WI38 (cell line): ENCODE measurements at regions not wholly inside any gene's neighbourhood (a gene's known extent, or its start where the extent isn't known, plus 50 kb on each side); places are given as distances from the start of the nearest gene placed in this dataset.

Experiments
- H3K4me3 ChIP-seq: 2 replicates; pipeline ENCODE4 v1.5.1; 2011; ENCODE audit warnings: low read depth, mild to moderate bottlenecking, control low read depth, low read length
- CTCF ChIP-seq: IDR thresholded peaks from 2 replicates; pipeline ENCODE4 v1.5.1; 2012; ENCODE audit warnings: low read depth, mild to moderate bottlenecking, control low read depth, low read length

GRCh38 chrX:45727761-45728160, 527.1 kb upstream of the DIPK2B start:
- no peak for TF ChIP-seq CTCF
- H3K4me3 ChIP-seq: no peak overlapping the region

GRCh38 chrX:45722471-45722870, 521.8 kb upstream of the DIPK2B start:
- no peak for TF ChIP-seq CTCF
- H3K4me3 ChIP-seq: no peak overlapping the region

- no peak for TF ChIP-seq CTCF
- H3K4me3 ChIP-seq: no peak overlapping the region
Measured at GRCh38 chrX:45719751-45720501, 519.2 kb upstream of the DIPK2B start.

GRCh38 chrX:45718676-45719075, 518.0 kb upstream of the DIPK2B start:
- H3K4me3 ChIP-seq: no peak overlapping the region
- no peak for TF ChIP-seq CTCF

- no peak overlapping the region for H3K4me3 ChIP-seq
- no peak for TF ChIP-seq CTCF
Measured at GRCh38 chrX:45716750-45717149, 516.1 kb upstream of the DIPK2B start.

- H3K4me3 ChIP-seq: no peak overlapping the region
- no peak for TF ChIP-seq CTCF
Measured at GRCh38 chrX:45715748-45716147, 515.1 kb upstream of the DIPK2B start.

- no peak overlapping the region for H3K4me3 ChIP-seq
Measured at GRCh38 chrX:45714866-45715265, 514.2 kb upstream of the DIPK2B start.

More at GRCh38 chrX:45714866-45715265, 514.2 kb upstream of the DIPK2B start:
- no peak for TF ChIP-seq CTCF
